OCI-LY1 (cell line): ENCODE measurements at regions not wholly inside any gene's neighbourhood (a gene's known extent, or its start where the extent isn't known, plus 50 kb on each side); places are given as distances from the start of the nearest gene placed in this dataset.

ENCODE experiments used
- H2AFZ ChIP-seq: fragments of 200-600 bp; sonication (generic), shearing (Covaris generic); 2 replicates; pipeline ENCODE4 v1.6.0; 2014; ENCODE audit warnings: antibody characterized with exemption, mild to moderate bottlenecking, low read length
- H3F3A ChIP-seq: fragments of 200-600 bp; sonication (generic), shearing (Covaris generic); 2 replicates; pipeline ENCODE4 v1.6.0; 2014; ENCODE audit warnings: mild to moderate bottlenecking, antibody characterized with exemption, low read length, moderate library complexity; ENCODE audit not compliant: insufficient read depth
- H3K27ac ChIP-seq: fragments of 200-600 bp; sonication (generic); 2 replicates; pipeline ENCODE4 v1.5.1; 2014; ENCODE audit warnings: low read length, mixed run types, mild to moderate bottlenecking, low read depth; ENCODE audit not compliant: poor library complexity, severe bottlenecking
- H3K27me3 ChIP-seq: fragments of 200-600 bp; sonication (generic); 2 replicates; pipeline ENCODE4 v1.6.0; 2014; ENCODE audit warnings: antibody characterized with exemption, mild to moderate bottlenecking, low read length, moderate library complexity; ENCODE audit not compliant: insufficient read depth
- H3K36me3 ChIP-seq: fragments of 200-600 bp; sonication (generic); 2 replicates; pipeline ENCODE4 v1.6.1; 2014; ENCODE audit warnings: mild to moderate bottlenecking, antibody characterized with exemption, low read length, moderate library complexity, mixed read lengths; ENCODE audit not compliant: insufficient read depth
- H3K4me1 ChIP-seq: fragments of 200-600 bp; sonication (generic); 2 replicates; pipeline ENCODE4 v1.5.1; 2014; ENCODE audit warnings: mild to moderate bottlenecking, low read length, moderate library complexity; ENCODE audit not compliant: insufficient read depth, severe bottlenecking
- H3K4me2 ChIP-seq: fragments of 200-600 bp; sonication (generic), shearing (Covaris generic); 2 replicates; pipeline ENCODE4 v1.6.1; 2014; ENCODE audit warnings: low read length
- H3K4me3 ChIP-seq: fragments of 200-600 bp; sonication (generic); 2 replicates; pipeline ENCODE4 v1.5.1; 2014; ENCODE audit warnings: low read length, low read depth, mild to moderate bottlenecking, mixed read lengths; ENCODE audit not compliant: poor library complexity, severe bottlenecking
- H3K79me2 ChIP-seq: fragments of 200-600 bp; shearing (Covaris generic); 2 replicates; pipeline ENCODE4 v1.6.1; 2016; ENCODE audit warnings: mixed run types, low read length, mixed read lengths; ENCODE audit not compliant: insufficient read depth
- H3K9ac ChIP-seq: fragments of 200-600 bp; sonication (generic), shearing (Covaris generic); 2 replicates; pipeline ENCODE4 v1.6.1; 2014; ENCODE audit warnings: mild to moderate bottlenecking, low read length, mixed read lengths
- H3K9me2 ChIP-seq: fragments of 200-600 bp; sonication (generic), shearing (Covaris generic); 2 replicates; pipeline ENCODE4 v1.6.1; 2014; ENCODE audit warnings: low read depth, mild to moderate bottlenecking, low read length, mixed read lengths
- H3K9me3 ChIP-seq: fragments of 200-600 bp; shearing (Covaris generic); 2 replicates; pipeline ENCODE4 v1.6.1; 2014; ENCODE audit warnings: low read length, mixed read lengths
- H4K20me1 ChIP-seq: fragments of 200-600 bp; sonication (generic), shearing (Covaris generic); 2 replicates; pipeline ENCODE4 v1.6.0; 2016; ENCODE audit warnings: mild to moderate bottlenecking, low read length; ENCODE audit not compliant: insufficient read depth
- EZH2 ChIP-seq: fragments of 200-600 bp; sonication (generic), shearing (Covaris generic); IDR thresholded peaks from 2 replicates; pipeline ENCODE4 v1.8.0; 2017; ENCODE audit warnings: borderline replicate concordance, mixed run types, mild to moderate bottlenecking, antibody characterized with exemption, low read length, moderate library complexity, mixed read lengths
- TF ChIP-seq, protein P1 (sequence below): fragments of 200-600 bp; sonication (generic), shearing (Covaris generic); IDR thresholded peaks from 2 replicates; pipeline ENCODE4 v1.5.1; 2017; ENCODE audit warnings: mild to moderate bottlenecking, antibody characterized with exemption, low read length, moderate library complexity, mixed read lengths

DNA sequence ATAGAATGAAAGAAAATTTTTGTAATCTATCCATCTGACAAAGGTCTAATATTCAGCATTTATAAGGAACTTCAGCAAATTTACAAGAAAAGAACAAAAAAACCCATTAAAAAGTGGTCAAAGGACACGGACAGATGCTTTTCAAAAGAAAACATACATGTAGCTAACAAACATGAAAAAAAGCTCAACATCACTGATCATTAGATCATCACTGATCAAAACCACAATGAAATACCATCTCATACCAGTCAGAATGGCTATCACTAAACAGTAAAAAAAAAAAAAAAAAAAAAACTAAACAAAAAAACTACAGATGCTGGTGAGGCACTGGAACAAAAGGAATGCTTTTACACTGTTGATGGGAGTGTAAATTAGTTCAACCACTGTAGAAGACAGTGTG, 837.1 kb downstream of the EPHA7 start:
- Histone ChIP-seq H3K9me2 (no peaks in the 10 kb centered on the region), H3K4me2 (no peak overlapping the region), H3K9me3 (no peaks in the 10 kb centered on the region), H3K27ac (no peak overlapping the region), H3K4me1 (peaks cover 6% of the 10 kb centered on the region), H3K9ac (no peak overlapping the region), H3K36me3 (no peaks in the 10 kb centered on the region), H4K20me1 (no peaks in the 10 kb centered on the region), H3K79me2 (no peaks in the 10 kb centered on the region), H2AFZ (no peak overlapping the region), H3F3A (no peaks in the 10 kb centered on the region), H3K4me3 (no peak overlapping the region), H3K27me3 (no peaks in the 10 kb centered on the region)
- TF ChIP-seq, protein P1, sequence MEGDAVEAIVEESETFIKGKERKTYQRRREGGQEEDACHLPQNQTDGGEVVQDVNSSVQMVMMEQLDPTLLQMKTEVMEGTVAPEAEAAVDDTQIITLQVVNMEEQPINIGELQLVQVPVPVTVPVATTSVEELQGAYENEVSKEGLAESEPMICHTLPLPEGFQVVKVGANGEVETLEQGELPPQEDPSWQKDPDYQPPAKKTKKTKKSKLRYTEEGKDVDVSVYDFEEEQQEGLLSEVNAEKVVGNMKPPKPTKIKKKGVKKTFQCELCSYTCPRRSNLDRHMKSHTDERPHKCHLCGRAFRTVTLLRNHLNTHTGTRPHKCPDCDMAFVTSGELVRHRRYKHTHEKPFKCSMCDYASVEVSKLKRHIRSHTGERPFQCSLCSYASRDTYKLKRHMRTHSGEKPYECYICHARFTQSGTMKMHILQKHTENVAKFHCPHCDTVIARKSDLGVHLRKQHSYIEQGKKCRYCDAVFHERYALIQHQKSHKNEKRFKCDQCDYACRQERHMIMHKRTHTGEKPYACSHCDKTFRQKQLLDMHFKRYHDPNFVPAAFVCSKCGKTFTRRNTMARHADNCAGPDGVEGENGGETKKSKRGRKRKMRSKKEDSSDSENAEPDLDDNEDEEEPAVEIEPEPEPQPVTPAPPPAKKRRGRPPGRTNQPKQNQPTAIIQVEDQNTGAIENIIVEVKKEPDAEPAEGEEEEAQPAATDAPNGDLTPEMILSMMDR: no peak

DNA sequence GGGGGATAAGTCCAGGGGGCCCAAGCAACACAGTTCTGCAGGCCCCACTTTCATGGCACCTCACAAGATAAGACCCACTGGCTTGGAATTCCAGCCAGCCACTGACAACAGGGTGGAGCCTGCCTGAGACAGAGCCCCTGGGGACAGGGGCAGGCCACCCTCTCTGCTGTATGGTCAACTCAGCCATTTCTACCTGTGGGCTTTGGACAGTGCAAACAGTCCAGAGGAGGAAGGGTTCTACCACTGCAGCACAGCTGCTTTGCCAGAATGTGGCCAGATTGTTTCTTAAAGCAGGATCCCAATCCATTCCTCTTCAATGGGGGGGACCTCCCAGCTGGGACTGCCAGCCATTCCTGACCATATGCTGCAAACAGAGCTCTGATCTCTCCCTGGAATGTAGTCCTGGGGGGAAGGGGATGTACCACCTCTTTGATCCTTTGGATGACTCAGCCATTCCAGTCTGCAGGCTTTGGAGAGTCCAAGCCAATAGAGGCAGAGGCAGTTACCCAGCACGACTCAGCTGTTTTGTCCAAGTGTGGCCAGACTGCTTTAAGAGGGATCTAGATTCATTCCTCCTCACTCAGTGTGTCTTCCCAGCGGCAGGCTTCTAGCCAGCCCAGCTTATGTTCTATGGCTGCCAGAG, 842.2 kb downstream of the EPHA7 start:
- H3K9me2 ChIP-seq: no peaks in the 10 kb centered on the region
- H3K4me3 ChIP-seq: no peak overlapping the region
- no peaks in the 10 kb centered on the region for H3K9me3 ChIP-seq
- no peaks in the 10 kb centered on the region for H3K27me3 ChIP-seq
- H4K20me1 ChIP-seq: no peaks in the 10 kb centered on the region
- H3K4me1 ChIP-seq: no peaks in the 10 kb centered on the region
- no peak overlapping the region for H2AFZ ChIP-seq
- H3K27ac ChIP-seq: no peak overlapping the region
- H3K4me2 ChIP-seq: no peak overlapping the region
- TF ChIP-seq, protein P1: no peak
- no peak for TF ChIP-seq EZH2
- H3F3A ChIP-seq: no peaks in the 10 kb centered on the region
- H3K9ac ChIP-seq: no peak overlapping the region
- H3K79me2 ChIP-seq: no peaks in the 10 kb centered on the region
- no peaks in the 10 kb centered on the region for H3K36me3 ChIP-seq

DNA sequence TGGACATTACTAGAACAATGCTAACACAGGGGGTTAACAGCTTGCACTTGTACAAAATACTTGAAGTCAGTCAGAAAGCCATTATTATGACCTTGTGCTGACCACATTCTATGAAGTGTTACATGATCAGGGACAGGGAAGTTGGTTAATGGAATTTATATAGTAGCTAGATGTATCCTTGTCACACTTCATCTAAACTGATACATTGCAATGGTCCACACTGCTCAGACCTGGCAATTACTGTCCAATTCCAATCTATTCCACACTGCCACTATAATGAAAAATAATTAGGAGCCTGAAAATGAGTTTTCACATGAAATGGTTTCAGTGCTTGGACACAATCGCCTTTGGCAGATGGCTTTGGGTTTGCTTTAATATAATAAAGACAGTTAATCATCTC, 850.8 kb downstream of the EPHA7 start:
- Histone ChIP-seq H3K79me2 (no peaks in the 10 kb centered on the region), H3K27ac (no peak overlapping the region), H3K36me3 (no peaks in the 10 kb centered on the region), H3K9ac (no peak overlapping the region), H3K9me3 (no peaks in the 10 kb centered on the region), H4K20me1 (no peaks in the 10 kb centered on the region), H3K27me3 (no peaks in the 10 kb centered on the region), H3K4me3 (no peak overlapping the region), H2AFZ (no peak overlapping the region), H3K4me1 (peaks cover 4% of the 10 kb centered on the region), H3K4me2 (no peak overlapping the region), H3F3A (peaks cover 3% of the 10 kb centered on the region; the same call in 1 of the 2 replicates), H3K9me2 (no peaks in the 10 kb centered on the region)
- no peak for TF ChIP-seq EZH2
- TF ChIP-seq, protein P1: no peak
